Middle frontal gyrus (tissue), 1 donor: ENCODE measurements at regions not wholly inside any gene's neighbourhood (a gene's known extent, or its start where the extent isn't known, plus 50 kb on each side); places are given as distances from the start of the nearest gene placed in this dataset.

Experiments used
- DNase-seq: peaks from one replicate; pipeline ENCODE4 v3.0.0-alpha.2; 2015; ENCODE audit warnings: low spot score; ENCODE audit errors: extremely low spot score

GRCh38 chr7:125572414-125572813, 642.8 kb upstream of the POT1 start:
- no peak for DNase-seq

- no peak for DNase-seq
Observed at GRCh38 chr7:125568799-125569198, 639.2 kb upstream of the POT1 start.

- DNase-seq: no peak
Observed at GRCh38 chr7:125567686-125568085, 638.1 kb upstream of the POT1 start.

DNA sequence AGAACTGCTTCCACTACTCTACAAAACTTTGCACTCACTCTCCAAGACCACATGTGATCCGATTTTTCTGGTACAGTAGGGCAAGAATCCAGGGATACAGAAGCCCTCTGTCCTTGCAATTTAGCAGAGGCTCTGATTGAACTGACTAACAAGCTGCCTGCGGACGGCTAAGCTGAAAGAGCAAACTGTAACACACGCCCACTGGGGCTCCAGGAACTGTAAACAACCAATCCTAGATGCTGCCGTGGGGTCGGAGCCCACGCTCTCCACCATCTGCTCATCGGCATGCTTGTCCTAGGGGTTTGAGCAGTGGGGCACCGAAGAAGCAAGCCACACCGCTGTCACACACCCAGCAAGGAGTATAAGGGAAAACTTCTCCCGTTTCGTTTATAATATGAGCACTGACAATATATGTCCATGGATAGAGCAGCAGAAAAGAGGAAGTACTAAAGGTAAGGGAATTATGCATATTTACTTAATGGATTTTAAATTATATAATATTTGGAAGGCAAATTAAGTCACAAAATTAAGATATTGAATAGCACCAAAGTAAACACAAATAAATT, 634.4 kb upstream of the POT1 start:
- DNase-seq: no peak

- no peak for DNase-seq
Observed at GRCh38 chr7:125563557-125563956, 633.9 kb upstream of the POT1 start.

GRCh38 chr7:125561006-125561405, 631.4 kb upstream of the POT1 start:
- DNase-seq: no peak

DNA sequence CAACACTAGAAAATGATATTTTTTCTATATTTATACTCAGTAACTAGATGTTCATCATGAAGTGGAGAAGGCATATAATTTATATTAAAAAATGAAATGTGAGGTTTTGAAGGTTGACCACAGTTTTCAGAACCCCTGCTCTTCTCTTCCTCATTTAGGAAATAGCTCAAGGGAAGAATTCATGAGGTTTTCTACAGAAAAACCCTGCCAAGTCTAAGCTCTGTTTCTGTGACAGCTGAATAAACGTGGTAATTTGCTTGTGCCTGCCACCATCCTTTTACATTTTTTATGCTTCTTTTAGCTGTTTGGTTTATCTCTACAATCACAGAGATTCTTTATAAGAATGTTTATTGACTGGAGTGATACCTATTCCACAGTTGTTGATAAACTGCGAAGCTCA, 630.3 kb upstream of the POT1 start:
- no peak for DNase-seq

DNA sequence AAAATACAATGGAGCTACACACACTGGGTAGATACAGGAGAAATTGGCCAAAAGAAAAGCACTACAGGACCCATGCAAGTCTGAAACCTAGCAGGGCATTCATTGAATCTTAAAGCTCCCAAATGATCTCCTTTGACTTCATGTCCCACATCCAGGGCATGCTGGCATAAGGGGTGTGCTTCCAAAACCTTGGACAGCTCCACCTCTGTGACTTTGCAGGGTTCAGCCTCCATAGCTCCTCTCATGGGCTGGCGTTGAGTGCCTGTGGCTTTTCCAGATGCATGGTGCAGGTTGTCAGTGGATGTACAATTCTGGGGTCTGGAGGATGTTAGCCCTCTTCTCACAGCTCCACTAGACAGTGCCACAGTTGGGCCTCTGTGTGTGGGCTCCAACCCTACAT, 626.3 kb upstream of the POT1 start:
- DNase-seq: no peak

- no peak for DNase-seq
Observed at GRCh38 chr7:125551008-125551407, 621.4 kb upstream of the POT1 start.

- DNase-seq: no peak
Observed at GRCh38 chr7:125547505-125547904, 617.9 kb upstream of the POT1 start.

- no peak for DNase-seq
Observed at GRCh38 chr7:125530553-125530952, 600.9 kb upstream of the POT1 start.

GRCh38 chr7:125529249-125529648, 599.6 kb upstream of the POT1 start:
- no peak for DNase-seq

DNA sequence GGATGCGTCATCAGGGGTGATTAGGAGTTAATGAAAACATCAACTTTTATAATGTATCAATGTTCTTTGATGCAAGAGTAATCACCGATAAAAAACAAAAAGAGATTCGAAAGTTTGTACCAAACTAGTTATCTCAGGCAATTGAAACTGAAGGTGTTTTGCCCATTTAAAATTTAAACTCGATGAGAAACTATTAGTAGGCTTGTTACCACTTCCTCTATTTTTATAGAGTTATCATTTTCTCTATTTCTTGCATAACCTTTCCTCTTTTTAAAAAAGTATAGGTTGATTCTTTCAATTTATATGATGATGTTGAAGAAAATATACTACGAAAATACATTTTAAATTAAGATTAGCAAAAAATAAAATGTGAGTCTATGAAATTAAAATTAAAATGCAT, 597.3 kb upstream of the POT1 start:
- no peak for DNase-seq

- DNase-seq: no peak
Observed at GRCh38 chr7:125526092-125526491, 596.5 kb upstream of the POT1 start.

DNA sequence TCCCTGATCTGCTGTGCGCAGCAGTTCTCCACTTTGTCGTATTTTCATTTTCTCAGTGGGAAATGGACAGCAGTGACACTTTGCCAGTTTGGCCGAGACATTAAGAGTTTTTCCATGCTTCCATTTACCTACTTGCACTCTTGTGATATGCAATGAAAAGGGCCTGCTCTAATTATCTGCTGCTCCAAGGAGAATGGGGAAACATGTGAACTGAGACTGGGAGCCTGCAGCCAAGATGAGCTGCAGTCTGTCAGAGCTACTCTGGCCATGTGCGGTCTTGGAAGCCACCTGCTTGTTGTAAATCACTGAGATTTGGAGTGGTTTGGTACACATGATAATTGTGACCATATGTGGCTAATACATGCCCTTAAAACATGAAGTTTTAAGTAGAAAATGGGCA, 586.6 kb upstream of the POT1 start:
- DNase-seq: no peak

- no peak for DNase-seq
Observed at GRCh38 chr7:125512373-125512772, 582.7 kb upstream of the POT1 start.

GRCh38 chr7:125511310-125511709, 581.7 kb upstream of the POT1 start:
- DNase-seq: no peak

- DNase-seq: no peak
Observed at GRCh38 chr7:125506331-125506730, 576.7 kb upstream of the POT1 start.

DNA sequence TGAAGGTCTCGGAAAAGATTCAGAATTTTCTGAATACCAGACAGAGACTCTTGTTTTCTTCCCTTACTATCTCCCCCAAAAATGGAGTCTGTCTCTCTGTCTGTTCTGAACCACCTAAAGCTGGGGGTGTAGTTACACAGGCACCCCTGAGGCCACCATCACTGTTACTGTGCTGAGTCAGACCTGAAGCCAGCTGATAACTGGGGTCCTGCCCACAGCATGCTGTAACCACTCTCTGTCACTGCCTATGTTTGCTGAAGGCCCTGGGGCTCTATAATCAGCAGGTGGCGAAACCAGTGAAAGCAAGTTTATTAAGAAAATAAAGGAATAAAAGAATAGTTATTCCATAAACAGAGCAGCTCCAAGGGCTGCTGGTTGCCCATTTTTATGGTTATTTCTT, 575.2 kb upstream of the POT1 start:
- no peak for DNase-seq

- no peak for DNase-seq
Observed at GRCh38 chr7:125495997-125496396, 566.4 kb upstream of the POT1 start.

DNA sequence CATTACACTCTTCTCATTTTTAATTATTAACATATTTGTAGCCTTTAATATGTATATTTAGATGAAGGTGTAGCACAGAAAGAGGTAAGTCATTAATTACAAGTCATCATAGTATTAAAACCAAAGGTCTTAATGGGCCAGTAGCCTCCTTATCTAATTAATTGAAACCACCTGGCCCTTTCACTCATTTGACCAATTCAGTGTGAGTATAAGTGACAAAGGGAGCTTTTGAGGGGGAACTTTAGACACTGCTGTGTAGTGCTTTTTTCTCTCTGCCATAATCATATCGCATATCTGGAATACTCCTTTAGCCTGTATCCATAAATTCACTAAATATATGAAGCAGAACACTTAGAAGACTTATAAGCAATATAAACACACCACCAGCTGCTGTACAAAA, 562.9 kb upstream of the POT1 start:
- no peak for DNase-seq

- no peak for DNase-seq
Observed at GRCh38 chr7:125491137-125491536, 561.5 kb upstream of the POT1 start.

GRCh38 chr7:125490167-125490566, 560.5 kb upstream of the POT1 start:
- DNase-seq: no peak

DNA sequence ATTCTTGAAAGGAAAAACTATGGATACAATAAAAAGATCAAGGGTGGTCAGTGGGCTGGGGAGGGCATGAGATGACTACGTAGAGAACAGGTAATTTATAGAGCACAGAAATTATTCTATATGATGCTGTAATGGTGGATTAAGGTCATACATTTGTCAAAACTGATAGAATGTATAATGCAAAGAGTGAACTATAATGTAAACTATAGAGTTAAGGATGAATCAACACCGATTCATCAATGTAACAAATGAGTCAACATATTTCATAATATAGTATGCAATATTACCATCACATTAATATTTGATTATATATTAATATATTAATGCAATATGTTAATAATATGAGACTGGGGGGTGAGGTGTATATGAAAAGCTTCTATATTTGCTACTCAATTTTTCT, 555.6 kb upstream of the POT1 start:
- DNase-seq: no peak
